ENCODE measurements at regions not wholly inside any gene's neighbourhood (a gene's known extent, or its start where the extent isn't known, plus 50 kb on each side); places are given as distances from the start of the nearest gene placed in this dataset.

GRCh38 chr10:8262317-8262716 is 207.8 kb downstream of the GATA3 start:
- no peak for TF ChIP-seq CTCF (IDR thresholded peaks at IDR 0.05; ENCODE audit: borderline replicate concordance, control extremely low read depth, extremely low read depth, insufficient read depth, missing control alignments)
- in situ Hi-C loops (cut with MboI; ENCODE audit: low sequenced_read_pairs, unreplicated experiment): no loop called here
- no peak for DNase-seq (ENCODE audit: low spot score)

- in situ Hi-C loops (cut with MboI; ENCODE audit: low sequenced_read_pairs, unreplicated experiment): no loop called here
Observed at GRCh38 chr10:8269976-8270375, 215.5 kb downstream of the GATA3 start.

GRCh38 chr10:8272794-8273425 is 218.4 kb downstream of the GATA3 start:
- no peak for DNase-seq (ENCODE audit: low spot score)
- in situ Hi-C loops (cut with MboI; ENCODE audit: low sequenced_read_pairs, unreplicated experiment): no loop called here
- TF ChIP-seq CTCF (IDR thresholded peaks at IDR 0.05; ENCODE audit: borderline replicate concordance, control extremely low read depth, extremely low read depth, insufficient read depth, missing control alignments): no peak

More at GRCh38 chr10:8269976-8270375, 215.5 kb downstream of the GATA3 start:
- no peak for DNase-seq (ENCODE audit: low spot score)
- no peak for TF ChIP-seq CTCF (IDR thresholded peaks at IDR 0.05; ENCODE audit: borderline replicate concordance, control extremely low read depth, extremely low read depth, insufficient read depth, missing control alignments)

GRCh38 chr10:8273749-8274148 is 219.3 kb downstream of the GATA3 start:
- no peak for TF ChIP-seq CTCF (IDR thresholded peaks at IDR 0.05; ENCODE audit: borderline replicate concordance, control extremely low read depth, extremely low read depth, insufficient read depth, missing control alignments)
- DNase-seq (ENCODE audit: low spot score): no peak
- in situ Hi-C loops (cut with MboI; ENCODE audit: low sequenced_read_pairs, unreplicated experiment): no loop called here

- TF ChIP-seq CTCF (IDR thresholded peaks at IDR 0.05; ENCODE audit: borderline replicate concordance, control extremely low read depth, extremely low read depth, insufficient read depth, missing control alignments): no peak
- no peak for DNase-seq (ENCODE audit: low spot score)
- in situ Hi-C loops (cut with MboI; ENCODE audit: low sequenced_read_pairs, unreplicated experiment): no loop called here
Observed at GRCh38 chr10:8275911-8276310, 221.4 kb downstream of the GATA3 start.

- in situ Hi-C loops (cut with MboI; ENCODE audit: low sequenced_read_pairs, unreplicated experiment): no loop called here
- no peak for TF ChIP-seq CTCF (IDR thresholded peaks at IDR 0.05; ENCODE audit: borderline replicate concordance, control extremely low read depth, extremely low read depth, insufficient read depth, missing control alignments)
- no peak for DNase-seq (ENCODE audit: low spot score)
Observed at GRCh38 chr10:8278099-8278498, 223.6 kb downstream of the GATA3 start.
